Liver (tissue), 3 donors: ENCODE measurements at regions not wholly inside any gene's neighbourhood (a gene's known extent, or its start where the extent isn't known, plus 50 kb on each side); places are given as distances from the start of the nearest gene placed in this dataset.

Source experiments
- RAD21 ChIP-seq, 2 donors: IDR thresholded peaks; 2 replicates each; pipeline ENCODE4 v1.6.1; 2016; ENCODE audit warnings: antibody characterized with exemption in 2 of 2, mild to moderate bottlenecking in 2 of 2
- TAF1 ChIP-seq: conservative IDR thresholded peaks from 2 replicates; pipeline ENCODE4 v1.6.1; 2016; ENCODE audit warnings: antibody characterized with exemption, mild to moderate bottlenecking
- TF ChIP-seq, protein P1 (sequence below): fragments of 150-350 bp; IDR thresholded peaks from 2 replicates; pipeline ENCODE4 v1.5.1; 2017; ENCODE audit warnings: improper control_type of control experiment, low read depth, low read length; ENCODE audit not compliant: missing input control
- donor health status: healthy.
- donor health status: healthy.

DNA sequence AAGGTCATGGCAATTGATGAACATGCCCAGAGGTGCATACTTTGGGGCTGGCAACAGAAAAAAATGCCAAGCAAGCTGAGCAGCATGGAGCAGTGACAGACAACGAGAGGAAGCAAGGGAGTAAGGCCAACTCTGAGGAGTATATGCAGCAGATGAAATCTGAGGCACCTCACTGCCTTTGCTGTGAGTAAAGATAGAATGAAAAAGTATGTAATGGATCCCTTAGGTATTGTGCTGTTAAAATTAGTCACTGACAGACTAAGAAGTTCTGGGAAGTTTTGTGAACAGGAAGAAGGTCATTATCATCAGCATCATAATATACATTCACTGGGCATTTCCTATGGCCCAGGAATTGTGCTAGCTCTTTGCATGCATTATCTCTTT, 269.9 kb downstream of the DUSP6 start:
- TF ChIP-seq, protein P1, sequence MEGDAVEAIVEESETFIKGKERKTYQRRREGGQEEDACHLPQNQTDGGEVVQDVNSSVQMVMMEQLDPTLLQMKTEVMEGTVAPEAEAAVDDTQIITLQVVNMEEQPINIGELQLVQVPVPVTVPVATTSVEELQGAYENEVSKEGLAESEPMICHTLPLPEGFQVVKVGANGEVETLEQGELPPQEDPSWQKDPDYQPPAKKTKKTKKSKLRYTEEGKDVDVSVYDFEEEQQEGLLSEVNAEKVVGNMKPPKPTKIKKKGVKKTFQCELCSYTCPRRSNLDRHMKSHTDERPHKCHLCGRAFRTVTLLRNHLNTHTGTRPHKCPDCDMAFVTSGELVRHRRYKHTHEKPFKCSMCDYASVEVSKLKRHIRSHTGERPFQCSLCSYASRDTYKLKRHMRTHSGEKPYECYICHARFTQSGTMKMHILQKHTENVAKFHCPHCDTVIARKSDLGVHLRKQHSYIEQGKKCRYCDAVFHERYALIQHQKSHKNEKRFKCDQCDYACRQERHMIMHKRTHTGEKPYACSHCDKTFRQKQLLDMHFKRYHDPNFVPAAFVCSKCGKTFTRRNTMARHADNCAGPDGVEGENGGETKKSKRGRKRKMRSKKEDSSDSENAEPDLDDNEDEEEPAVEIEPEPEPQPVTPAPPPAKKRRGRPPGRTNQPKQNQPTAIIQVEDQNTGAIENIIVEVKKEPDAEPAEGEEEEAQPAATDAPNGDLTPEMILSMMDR, result no peak
- TF ChIP-seq RAD21 (IDR thresholded peaks at IDR 0.05) (no peak), TAF1 (no peak)
